ENCODE measurements at regions not wholly inside any gene's neighbourhood (a gene's known extent, or its start where the extent isn't known, plus 50 kb on each side); places are given as distances from the start of the nearest gene placed in this dataset.

DNA sequence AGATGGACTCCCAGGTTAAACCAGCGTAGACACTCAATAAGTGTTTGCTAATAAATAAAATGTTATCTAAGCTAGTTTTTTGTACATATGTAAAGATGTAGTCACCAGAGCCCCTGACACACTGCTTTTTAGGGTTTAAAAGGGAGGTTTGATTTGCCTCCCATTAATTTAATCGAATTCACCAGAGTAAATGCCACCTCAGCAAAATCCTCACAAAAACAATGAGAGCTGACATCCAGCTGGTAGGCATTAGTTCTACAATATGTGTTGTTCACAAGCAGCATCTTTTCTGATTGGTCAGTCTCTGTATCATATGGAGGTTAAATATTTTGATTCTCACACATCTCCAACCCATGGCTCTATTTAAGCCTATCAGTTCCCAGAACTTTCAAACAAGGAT lies 382.6 kb downstream of the CENPC start:
- POLR2A ChIA-PET: no interaction called here
- no peak for ATAC-seq
- TF ChIP-seq KDM5A (IDR thresholded peaks at IDR 0.05; ENCODE audit: borderline replicate concordance, low read length) (no peak), MAFF (IDR thresholded peaks at IDR 0.05; ENCODE audit: low read depth, low read length) (peak; percentile 95), SCMH1 (CRISPR knock-in tag; IDR thresholded peaks at IDR 0.05; ENCODE audit: borderline replicate concordance) (no peak), MAFK (conservative IDR thresholded peaks at IDR 0.05 in 1 of 2, IDR thresholded peaks at IDR 0.05 in 1 of 2; ENCODE audit: low read length in 2 of 2) (peak; percentile 92 to 96)

DNA sequence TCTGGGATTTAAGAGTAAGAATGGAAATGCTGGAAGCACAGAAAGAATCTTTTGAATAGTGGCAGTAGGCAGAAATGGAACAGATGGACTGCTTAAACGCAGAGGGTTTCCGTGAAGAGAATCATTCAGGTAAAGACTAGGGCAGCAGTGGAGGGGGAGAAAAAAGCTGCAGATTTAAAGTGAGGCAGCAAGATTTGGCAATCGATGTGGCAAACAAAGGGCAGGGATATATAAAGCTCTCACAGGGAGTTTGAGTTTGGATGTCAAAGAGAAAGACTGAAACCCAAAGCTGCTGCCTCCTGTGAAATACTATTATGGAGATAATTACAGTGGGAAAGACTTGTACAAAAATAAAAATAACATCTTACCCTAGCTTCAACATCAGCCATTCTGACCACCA lies 384.0 kb downstream of the CENPC start:
- Histone ChIP-seq H4K20me1 (ENCODE audit: insufficient read depth, low read length) (no peaks in the 10 kb centered on the region), H3K4me3 (replicated peaks in 1 of 3; ENCODE audit: insufficient read depth in 1 of 3, low read depth in 2 of 3, low read length in 3 of 3) (no peak overlapping the region), H3K4me2 (ENCODE audit: low read depth, low read length) (no peak overlapping the region), H3K27ac (ENCODE audit: extremely low read length, insufficient read depth, low read length) (no peak overlapping the region), H3K9me3 (ENCODE audit: low read length) (no peaks in the 10 kb centered on the region), H3K27me3 (ENCODE audit: control insufficient read depth in 1 of 2, insufficient read depth in 2 of 2, low read length in 2 of 2) (no peaks in the 10 kb centered on the region), H3K9ac (ENCODE audit: insufficient read depth, low read depth, low read length) (no peak overlapping the region), H3K36me3 (replicated peaks in 1 of 2; ENCODE audit: control insufficient read depth in 1 of 2, insufficient read depth in 2 of 2, low read length in 2 of 2) (no peaks in the 10 kb centered on the region), H3K79me2 (ENCODE audit: insufficient read depth, low read length) (no peaks in the 10 kb centered on the region), H2AFZ (ENCODE audit: low read length) (no peak overlapping the region), H3K4me1 (ENCODE audit: insufficient read depth, low read length) (no peaks in the 10 kb centered on the region)
- in situ Hi-C loops (cut with HindIII; ENCODE audit: extremely low pct_ligation_motif_present, low pct_unique_long_range_greater_than_20kb): no loop called here
- ATAC-seq: no peak
- no peak for DNase-seq (ENCODE audit: low spot score)
- no peak for FAIRE-seq
- 2% methylated on average over 3 of the region's 3 CpGs for WGBS (ENCODE audit: low lambda C conversion rate)
- no TSS peak for BruUV-seq (replicated peaks)
- ChIA-PET CTCF (ENCODE audit: low intra/inter-chr PET ratio, low total read pairs) (no interaction called here), POLR2A (no interaction called here)
- intact Hi-C loops (cut with micrococcal nuclease; ENCODE audit: unreplicated experiment): no loop called here
- TF ChIP-seq NFIB (CRISPR knock-in tag; IDR thresholded peaks at IDR 0.05; ENCODE audit: borderline replicate concordance) (no peak), GZF1 (CRISPR knock-in tag; IDR thresholded peaks at IDR 0.05) (no peak), ZNF569 (CRISPR knock-in tag; IDR thresholded peaks at IDR 0.05; ENCODE audit: borderline replicate concordance) (no peak), RBAK (CRISPR knock-in tag; IDR thresholded peaks at IDR 0.05) (no peak), ZNF234 (CRISPR knock-in tag; conservative IDR thresholded peaks at IDR 0.05) (no peak), ZNF737 (CRISPR knock-in tag; IDR thresholded peaks at IDR 0.05; ENCODE audit: borderline replicate concordance) (no peak)
- TF ChIP-seq, protein P1, sequence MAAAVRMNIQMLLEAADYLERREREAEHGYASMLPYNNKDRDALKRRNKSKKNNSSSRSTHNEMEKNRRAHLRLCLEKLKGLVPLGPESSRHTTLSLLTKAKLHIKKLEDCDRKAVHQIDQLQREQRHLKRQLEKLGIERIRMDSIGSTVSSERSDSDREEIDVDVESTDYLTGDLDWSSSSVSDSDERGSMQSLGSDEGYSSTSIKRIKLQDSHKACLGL (CRISPR knock-in tag; IDR thresholded peaks at IDR 0.05): no peak
- TF ChIP-seq, protein P2, sequence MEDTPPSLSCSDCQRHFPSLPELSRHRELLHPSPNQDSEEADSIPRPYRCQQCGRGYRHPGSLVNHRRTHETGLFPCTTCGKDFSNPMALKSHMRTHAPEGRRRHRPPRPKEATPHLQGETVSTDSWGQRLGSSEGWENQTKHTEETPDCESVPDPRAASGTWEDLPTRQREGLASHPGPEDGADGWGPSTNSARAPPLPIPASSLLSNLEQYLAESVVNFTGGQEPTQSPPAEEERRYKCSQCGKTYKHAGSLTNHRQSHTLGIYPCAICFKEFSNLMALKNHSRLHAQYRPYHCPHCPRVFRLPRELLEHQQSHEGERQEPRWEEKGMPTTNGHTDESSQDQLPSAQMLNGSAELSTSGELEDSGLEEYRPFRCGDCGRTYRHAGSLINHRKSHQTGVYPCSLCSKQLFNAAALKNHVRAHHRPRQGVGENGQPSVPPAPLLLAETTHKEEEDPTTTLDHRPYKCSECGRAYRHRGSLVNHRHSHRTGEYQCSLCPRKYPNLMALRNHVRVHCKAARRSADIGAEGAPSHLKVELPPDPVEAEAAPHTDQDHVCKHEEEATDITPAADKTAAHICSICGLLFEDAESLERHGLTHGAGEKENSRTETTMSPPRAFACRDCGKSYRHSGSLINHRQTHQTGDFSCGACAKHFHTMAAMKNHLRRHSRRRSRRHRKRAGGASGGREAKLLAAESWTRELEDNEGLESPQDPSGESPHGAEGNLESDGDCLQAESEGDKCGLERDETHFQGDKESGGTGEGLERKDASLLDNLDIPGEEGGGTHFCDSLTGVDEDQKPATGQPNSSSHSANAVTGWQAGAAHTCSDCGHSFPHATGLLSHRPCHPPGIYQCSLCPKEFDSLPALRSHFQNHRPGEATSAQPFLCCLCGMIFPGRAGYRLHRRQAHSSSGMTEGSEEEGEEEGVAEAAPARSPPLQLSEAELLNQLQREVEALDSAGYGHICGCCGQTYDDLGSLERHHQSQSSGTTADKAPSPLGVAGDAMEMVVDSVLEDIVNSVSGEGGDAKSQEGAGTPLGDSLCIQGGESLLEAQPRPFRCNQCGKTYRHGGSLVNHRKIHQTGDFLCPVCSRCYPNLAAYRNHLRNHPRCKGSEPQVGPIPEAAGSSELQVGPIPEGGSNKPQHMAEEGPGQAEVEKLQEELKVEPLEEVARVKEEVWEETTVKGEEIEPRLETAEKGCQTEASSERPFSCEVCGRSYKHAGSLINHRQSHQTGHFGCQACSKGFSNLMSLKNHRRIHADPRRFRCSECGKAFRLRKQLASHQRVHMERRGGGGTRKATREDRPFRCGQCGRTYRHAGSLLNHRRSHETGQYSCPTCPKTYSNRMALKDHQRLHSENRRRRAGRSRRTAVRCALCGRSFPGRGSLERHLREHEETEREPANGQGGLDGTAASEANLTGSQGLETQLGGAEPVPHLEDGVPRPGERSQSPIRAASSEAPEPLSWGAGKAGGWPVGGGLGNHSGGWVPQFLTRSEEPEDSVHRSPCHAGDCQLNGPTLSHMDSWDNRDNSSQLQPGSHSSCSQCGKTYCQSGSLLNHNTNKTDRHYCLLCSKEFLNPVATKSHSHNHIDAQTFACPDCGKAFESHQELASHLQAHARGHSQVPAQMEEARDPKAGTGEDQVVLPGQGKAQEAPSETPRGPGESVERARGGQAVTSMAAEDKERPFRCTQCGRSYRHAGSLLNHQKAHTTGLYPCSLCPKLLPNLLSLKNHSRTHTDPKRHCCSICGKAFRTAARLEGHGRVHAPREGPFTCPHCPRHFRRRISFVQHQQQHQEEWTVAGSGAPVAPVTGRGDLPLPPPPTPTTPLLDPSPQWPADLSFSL (CRISPR knock-in tag; IDR thresholded peaks at IDR 0.05): no peak

More for the DNA sequence above, 382.6 kb downstream of the CENPC start:
- intact Hi-C loops (cut with micrococcal nuclease; ENCODE audit: unreplicated experiment): no loop called here
- H4K20me1 ChIP-seq (ENCODE audit: insufficient read depth, low read length): no peaks in the 10 kb centered on the region
- H3K4me2 ChIP-seq (ENCODE audit: low read depth, low read length): no peak overlapping the region
- no TSS peak for BruUV-seq (replicated peaks)
- CTCF ChIA-PET (ENCODE audit: low intra/inter-chr PET ratio, low total read pairs): no interaction called here
- H3K9ac ChIP-seq (ENCODE audit: insufficient read depth, low read depth, low read length): no peak overlapping the region
- 15% methylated on average over 2 of the region's 2 CpGs for WGBS (ENCODE audit: low lambda C conversion rate)
- FAIRE-seq (no peak), DNase-seq (ENCODE audit: low spot score) (no peak)
- H3K4me3 ChIP-seq (replicated peaks in 1 of 3; ENCODE audit: insufficient read depth in 1 of 3, low read depth in 2 of 3, low read length in 3 of 3): no peak overlapping the region
- no peaks in the 10 kb centered on the region for H3K27me3 ChIP-seq (ENCODE audit: control insufficient read depth in 1 of 2, insufficient read depth in 2 of 2, low read length in 2 of 2)
- no peaks in the 10 kb centered on the region for H3K4me1 ChIP-seq (ENCODE audit: insufficient read depth, low read length)
- in situ Hi-C loops (cut with HindIII; ENCODE audit: extremely low pct_ligation_motif_present, low pct_unique_long_range_greater_than_20kb): no loop called here
- no peak overlapping the region for H2AFZ ChIP-seq (ENCODE audit: low read length)
- no peaks in the 10 kb centered on the region for H3K9me3 ChIP-seq (ENCODE audit: low read length)
- no peaks in the 10 kb centered on the region for H3K79me2 ChIP-seq (ENCODE audit: insufficient read depth, low read length)
- no peaks in the 10 kb centered on the region for H3K36me3 ChIP-seq (replicated peaks in 1 of 2; ENCODE audit: control insufficient read depth in 1 of 2, insufficient read depth in 2 of 2, low read length in 2 of 2)
- H3K27ac ChIP-seq (ENCODE audit: extremely low read length, insufficient read depth, low read length): no peak overlapping the region

All from HepG2 (cell line).